ENCODE measurements at regions not wholly inside any gene's neighbourhood (a gene's known extent, or its start where the extent isn't known, plus 50 kb on each side); places are given as distances from the start of the nearest gene placed in this dataset.

- peak; percentile 22 for DNase-seq (ENCODE audit: low spot score)
These were observed 941.4 kb upstream of the CTNND2 start for GRCh38 chr5:12845549-12846159.

More at GRCh38 chr5:12845549-12846159, 941.4 kb upstream of the CTNND2 start:
- Histone ChIP-seq H3K9me2 (ENCODE audit: insufficient read depth) (no peaks in the 10 kb centered on the region), H3K27me3 (ENCODE audit: insufficient read depth) (no peaks in the 10 kb centered on the region), H3K4me1 (ENCODE audit: insufficient read depth) (no peaks in the 10 kb centered on the region), H3K4me2 (no peak overlapping the region), H3K79me2 (replicated peaks; ENCODE audit: insufficient read depth) (no peaks in the 10 kb centered on the region), H2AFZ (peak overlapping the region; percentile 69), H3K4me3 (no peak overlapping the region), H3F3A (replicated peaks; ENCODE audit: low read depth) (no peaks in the 10 kb centered on the region), H3K27ac (ENCODE audit: low read depth) (no peak overlapping the region), H3K36me3 (ENCODE audit: insufficient read depth) (no peaks in the 10 kb centered on the region), H4K20me1 (replicated peaks; ENCODE audit: insufficient read depth) (no peaks in the 10 kb centered on the region)
- H3K4me1 Mint-ChIP-seq, result peaks cover 6% of the 10 kb centered on the region; the same call in 2 of the 3 replicates
- H3K27me3 Mint-ChIP-seq (ENCODE audit: insufficient read depth, low read depth, poor library complexity), result peaks cover 2% of the 10 kb centered on the region
- peak; percentile 70 for ATAC-seq
- no peaks in the 10 kb centered on the region for H3K36me3 Mint-ChIP-seq (ENCODE audit: low read depth)
- H3K27ac Mint-ChIP-seq, result peak overlapping the region; percentile 29; the same call in 1 of the 2 replicates
- H3K9me3 Mint-ChIP-seq, result no peaks in the 10 kb centered on the region
- no peak overlapping the region for H3K4me3 Mint-ChIP-seq
- TF ChIP-seq JUNB (IDR thresholded peaks at IDR 0.05; ENCODE audit: unreplicated experiment) (no peak), ZNF462 (CRISPR knock-in tag; IDR thresholded peaks at IDR 0.05) (peak; percentile 1; the same call in 1 of the 2 replicates)

Data from GM23338 (cell line).